SH-SY5Y (cell line): ENCODE measurements at regions not wholly inside any gene's neighbourhood (a gene's known extent, or its start where the extent isn't known, plus 50 kb on each side); places are given as distances from the start of the nearest gene placed in this dataset.

ENCODE experiments used
- GATA2 ChIP-seq: IDR thresholded peaks from 2 replicates; pipeline ENCODE4 v1.6.1; 2011; ENCODE audit warnings: mild to moderate bottlenecking, low read depth, low read length
- GATA3 ChIP-seq: IDR thresholded peaks from 2 replicates; pipeline ENCODE4 v1.6.1; 2011; ENCODE audit warnings: low read depth, mild to moderate bottlenecking, low read length, moderate library complexity

GRCh38 chr1:106754957-106755356 lies 301.5 kb upstream of the PRMT6 start:
- TF ChIP-seq GATA2 (no peak), GATA3 (no peak)
